GM13977 (cell line): ENCODE measurements at regions not wholly inside any gene's neighbourhood (a gene's known extent, or its start where the extent isn't known, plus 50 kb on each side); places are given as distances from the start of the nearest gene placed in this dataset.

ENCODE experiments used
- DNase-seq: peaks from one replicate; pipeline ENCODE4 v3.0.0; 2012; ENCODE audit warnings: low spot score
- CTCF ChIP-seq: IDR thresholded peaks from 2 replicates; pipeline ENCODE4 v1.5.1; 2012; ENCODE audit warnings: mild to moderate bottlenecking, control low read depth; ENCODE audit not compliant: insufficient read depth; ENCODE audit errors: extremely low read depth, missing control alignments
- in situ Hi-C: fragments of 300-500 bp; cut with MboI; formaldehyde crosslinking; loops from one replicate; pipeline ENCODE4 v1.12.0; 2022; ENCODE audit warnings: low sequenced_read_pairs, low pct_unique_long_range_greater_than_20kb, mixed read lengths, inconsistent platforms; ENCODE audit not compliant: unreplicated experiment

GRCh38 chr20:19009081-19009688 is 195.6 kb downstream of the SCP2D1 start:
- DNase-seq = no peak
- TF ChIP-seq CTCF = no peak
- in situ Hi-C loops = no loop called here

- TF ChIP-seq CTCF = no peak
- no peak for DNase-seq
- in situ Hi-C loops = no loop called here
Observed at GRCh38 chr20:19012676-19013075, 199.1 kb downstream of the SCP2D1 start.

- no peak for TF ChIP-seq CTCF
- DNase-seq = no peak
- in situ Hi-C loops = no loop called here
Observed at GRCh38 chr20:19013907-19014306, 198.5 kb upstream of the SLC24A3 start.

GRCh38 chr20:19015351-19016139 is 196.9 kb upstream of the SLC24A3 start:
- in situ Hi-C loops = no loop called here
- no peak for DNase-seq
- TF ChIP-seq CTCF = no peak

GRCh38 chr20:19016140-19016497 is 196.3 kb upstream of the SLC24A3 start:
- in situ Hi-C loops = no loop called here
- no peak for DNase-seq
- TF ChIP-seq CTCF = no peak

- in situ Hi-C loops = no loop called here
- no peak for DNase-seq
- TF ChIP-seq CTCF = no peak
Observed at GRCh38 chr20:19017104-19017690, 195.2 kb upstream of the SLC24A3 start.
